HEK293T (cell line): ENCODE measurements at regions not wholly inside any gene's neighbourhood (a gene's known extent, or its start where the extent isn't known, plus 50 kb on each side); places are given as distances from the start of the nearest gene placed in this dataset.

Experiments
- ARNT ChIP-seq: fragments of 450-650 bp; IDR thresholded peaks from 2 replicates; pipeline ENCODE4 v1.6.1; 2017; ENCODE audit warnings: mild to moderate bottlenecking
- BHLHE40 ChIP-seq: fragments of 450-650 bp; IDR thresholded peaks from 2 replicates; pipeline ENCODE4 v1.6.1; 2016; ENCODE audit warnings: mild to moderate bottlenecking, moderate library complexity, borderline replicate concordance
- CTBP1 ChIP-seq: fragments of 450-650 bp; IDR thresholded peaks from 2 replicates; pipeline ENCODE4 v1.6.1; 2016; ENCODE audit warnings: borderline replicate concordance
- ELF4 ChIP-seq: fragments of 450-650 bp; IDR thresholded peaks from 2 replicates; pipeline ENCODE4 v1.6.1; 2017; ENCODE audit warnings: antibody characterized with exemption
- FOXK2 ChIP-seq: fragments of 450-650 bp; IDR thresholded peaks from 2 replicates; pipeline ENCODE4 v1.6.1; 2016; ENCODE audit warnings: mild to moderate bottlenecking
- FOXM1 ChIP-seq: fragments of 450-650 bp; IDR thresholded peaks from 2 replicates; pipeline ENCODE4 v1.6.1; 2017; ENCODE audit warnings: mild to moderate bottlenecking, borderline replicate concordance
- L3MBTL2 ChIP-seq: fragments of 450-650 bp; conservative IDR thresholded peaks from 2 replicates; pipeline ENCODE4 v1.6.1; 2016; ENCODE audit warnings: mild to moderate bottlenecking
- NFRKB ChIP-seq: fragments of 450-650 bp; IDR thresholded peaks from 2 replicates; pipeline ENCODE4 v1.6.1; 2016; ENCODE audit warnings: mild to moderate bottlenecking, moderate library complexity
- PKNOX1 ChIP-seq: fragments of 450-650 bp; IDR thresholded peaks from 2 replicates; pipeline ENCODE4 v1.6.1; 2016
- SP1 ChIP-seq: fragments of 450-650 bp; IDR thresholded peaks from 2 replicates; pipeline ENCODE4 v1.6.1; 2017
- SUZ12 ChIP-seq: fragments of 450-650 bp; IDR thresholded peaks from 2 replicates; pipeline ENCODE4 v1.6.1; 2016; ENCODE audit warnings: mild to moderate bottlenecking
- TARDBP ChIP-seq: fragments of 450-650 bp; IDR thresholded peaks from 2 replicates; pipeline ENCODE4 v1.6.1; 2016
- ZNF384 ChIP-seq: fragments of 450-650 bp; IDR thresholded peaks from 2 replicates; pipeline ENCODE4 v1.6.1; 2016

GRCh38 chr17:33551075-33551474 is 258.0 kb upstream of the ASIC2 start:
- no peak for TF ChIP-seq CTBP1
- no peak for TF ChIP-seq FOXM1
- TF ChIP-seq ZNF384: no peak
- TF ChIP-seq ARNT: no peak
- TF ChIP-seq TARDBP: no peak
- no peak for TF ChIP-seq FOXK2
- no peak for TF ChIP-seq L3MBTL2
- no peak for TF ChIP-seq SUZ12
- TF ChIP-seq NFRKB: no peak
- TF ChIP-seq BHLHE40: no peak
- TF ChIP-seq SP1: no peak
- TF ChIP-seq ELF4: no peak
- TF ChIP-seq PKNOX1: no peak
